ENCODE measurements at regions not wholly inside any gene's neighbourhood (a gene's known extent, or its start where the extent isn't known, plus 50 kb on each side); places are given as distances from the start of the nearest gene placed in this dataset.

GRCh38 chr9:83147315-83148149 is 84.6 kb upstream of the RASEF start:
- TF ChIP-seq EZH2phosphoT487 (IDR thresholded peaks at IDR 0.05; ENCODE audit: insufficient read depth, low read depth) (no peak), EZH2 (IDR thresholded peaks at IDR 0.05; ENCODE audit: insufficient read depth, poor library complexity, severe bottlenecking) (no peak)
